ENCODE measurements at regions not wholly inside any gene's neighbourhood (a gene's known extent, or its start where the extent isn't known, plus 50 kb on each side); places are given as distances from the start of the nearest gene placed in this dataset.

- TF ChIP-seq, protein P1, sequence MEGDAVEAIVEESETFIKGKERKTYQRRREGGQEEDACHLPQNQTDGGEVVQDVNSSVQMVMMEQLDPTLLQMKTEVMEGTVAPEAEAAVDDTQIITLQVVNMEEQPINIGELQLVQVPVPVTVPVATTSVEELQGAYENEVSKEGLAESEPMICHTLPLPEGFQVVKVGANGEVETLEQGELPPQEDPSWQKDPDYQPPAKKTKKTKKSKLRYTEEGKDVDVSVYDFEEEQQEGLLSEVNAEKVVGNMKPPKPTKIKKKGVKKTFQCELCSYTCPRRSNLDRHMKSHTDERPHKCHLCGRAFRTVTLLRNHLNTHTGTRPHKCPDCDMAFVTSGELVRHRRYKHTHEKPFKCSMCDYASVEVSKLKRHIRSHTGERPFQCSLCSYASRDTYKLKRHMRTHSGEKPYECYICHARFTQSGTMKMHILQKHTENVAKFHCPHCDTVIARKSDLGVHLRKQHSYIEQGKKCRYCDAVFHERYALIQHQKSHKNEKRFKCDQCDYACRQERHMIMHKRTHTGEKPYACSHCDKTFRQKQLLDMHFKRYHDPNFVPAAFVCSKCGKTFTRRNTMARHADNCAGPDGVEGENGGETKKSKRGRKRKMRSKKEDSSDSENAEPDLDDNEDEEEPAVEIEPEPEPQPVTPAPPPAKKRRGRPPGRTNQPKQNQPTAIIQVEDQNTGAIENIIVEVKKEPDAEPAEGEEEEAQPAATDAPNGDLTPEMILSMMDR (IDR thresholded peaks at IDR 0.05; ENCODE audit: borderline replicate concordance, extremely low read depth, low read length, poor library complexity, severe bottlenecking) = no peak
- TF ChIP-seq EZH2 (IDR thresholded peaks at IDR 0.05; ENCODE audit: borderline replicate concordance, low read depth, low read length, severe bottlenecking) = no peak
Observed at GRCh38 chr2:65554765-65555591, 122.6 kb upstream of the SPRED2 start.
